A549 (cell line): ENCODE measurements at regions not wholly inside any gene's neighbourhood (a gene's known extent, or its start where the extent isn't known, plus 50 kb on each side); places are given as distances from the start of the nearest gene placed in this dataset.

Experiments used
- CHD2 ChIP-seq: fragments of 150-350 bp; IDR thresholded peaks from 2 replicates; pipeline ENCODE4 v1.6.1; 2014; ENCODE audit warnings: low read length; ENCODE audit not compliant: partially characterized antibody
- EHMT2 ChIP-seq: fragments of 200-600 bp; sonication (generic); IDR thresholded peaks from 2 replicates; pipeline ENCODE4 v1.6.1; 2016; ENCODE audit warnings: antibody characterized with exemption, low read depth, mild to moderate bottlenecking, moderate library complexity
- EP300 ChIP-seq, 2 experiments: fragments of >200 bp; sonication (Bioruptor Twin); formaldehyde crosslinking; IDR thresholded peaks; 2 replicates in 1 of 2; 3 replicates in 1 of 2; pipeline ENCODE4 v1.6.1; 2016 to 2017
- GATA3 ChIP-seq: IDR thresholded peaks from 2 replicates; pipeline ENCODE4 v1.6.1; 2012; ENCODE audit warnings: borderline replicate concordance
- HDAC2 ChIP-seq: fragments of 200-600 bp; sonication (generic); IDR thresholded peaks from 2 replicates; pipeline ENCODE4 v1.6.1; 2016
- HOXA7 ChIP-seq: fragments of 250-450 bp; sonication (Bioruptor Pico); IDR thresholded peaks from 2 replicates; pipeline ENCODE4 v1.5.0; 2020; ENCODE audit warnings: mild to moderate bottlenecking, moderate library complexity
- JUN ChIP-seq, 2 experiments: fragments of >200 bp; sonication (Bioruptor Twin); formaldehyde crosslinking; IDR thresholded peaks; 2 replicates in 1 of 2; 3 replicates in 1 of 2; pipeline ENCODE4 v1.6.1; 2016 to 2017
- KDM5A ChIP-seq: fragments of 200-600 bp; sonication (generic); IDR thresholded peaks from 2 replicates; pipeline ENCODE4 v1.6.1; 2016; ENCODE audit warnings: antibody characterized with exemption, mild to moderate bottlenecking
- MAZ ChIP-seq: fragments of 150-350 bp; IDR thresholded peaks from 2 replicates; pipeline ENCODE4 v1.6.1; 2014; ENCODE audit warnings: antibody characterized with exemption, low read depth, low read length, borderline replicate concordance
- NFE2L2 ChIP-seq: fragments of 150-350 bp; conservative IDR thresholded peaks from 2 replicates; pipeline ENCODE4 v1.6.1; 2014; ENCODE audit warnings: low read length
- REST ChIP-seq: fragments of 200-600 bp; sonication (generic); IDR thresholded peaks from 2 replicates; pipeline ENCODE4 v1.6.1; 2016; ENCODE audit warnings: antibody characterized with exemption, mild to moderate bottlenecking, moderate library complexity
- TP53 ChIP-seq: fragments of 250-450 bp; sonication (Bioruptor Pico); IDR thresholded peaks from 2 replicates; pipeline ENCODE4 v1.5.0; 2021; ENCODE audit warnings: mild to moderate bottlenecking, moderate library complexity
- TF ChIP-seq, protein P1 (sequence below): fragments of >200 bp; sonication (Bioruptor Twin); formaldehyde crosslinking; IDR thresholded peaks from 3 replicates; pipeline ENCODE4 v1.5.1; 2016

GRCh38 chr12:67434671-67435370, 165.7 kb downstream of the CAND1 start:
- TF ChIP-seq, protein P1, sequence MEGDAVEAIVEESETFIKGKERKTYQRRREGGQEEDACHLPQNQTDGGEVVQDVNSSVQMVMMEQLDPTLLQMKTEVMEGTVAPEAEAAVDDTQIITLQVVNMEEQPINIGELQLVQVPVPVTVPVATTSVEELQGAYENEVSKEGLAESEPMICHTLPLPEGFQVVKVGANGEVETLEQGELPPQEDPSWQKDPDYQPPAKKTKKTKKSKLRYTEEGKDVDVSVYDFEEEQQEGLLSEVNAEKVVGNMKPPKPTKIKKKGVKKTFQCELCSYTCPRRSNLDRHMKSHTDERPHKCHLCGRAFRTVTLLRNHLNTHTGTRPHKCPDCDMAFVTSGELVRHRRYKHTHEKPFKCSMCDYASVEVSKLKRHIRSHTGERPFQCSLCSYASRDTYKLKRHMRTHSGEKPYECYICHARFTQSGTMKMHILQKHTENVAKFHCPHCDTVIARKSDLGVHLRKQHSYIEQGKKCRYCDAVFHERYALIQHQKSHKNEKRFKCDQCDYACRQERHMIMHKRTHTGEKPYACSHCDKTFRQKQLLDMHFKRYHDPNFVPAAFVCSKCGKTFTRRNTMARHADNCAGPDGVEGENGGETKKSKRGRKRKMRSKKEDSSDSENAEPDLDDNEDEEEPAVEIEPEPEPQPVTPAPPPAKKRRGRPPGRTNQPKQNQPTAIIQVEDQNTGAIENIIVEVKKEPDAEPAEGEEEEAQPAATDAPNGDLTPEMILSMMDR, result no peak
- TF ChIP-seq HDAC2 (no peak), JUN (IDR thresholded peaks at IDR 0.05) (no peak), REST (no peak), HOXA7 (CRISPR knock-in tag) (no peak), CHD2 (no peak), MAZ (no peak), EHMT2 (no peak), KDM5A (no peak), EP300 (IDR thresholded peaks at IDR 0.05) (no peak), NFE2L2 (no peak), TP53 (CRISPR knock-in tag) (no peak), GATA3 (no peak)
